WTC11 (cell line): ENCODE measurements at regions not wholly inside any gene's neighbourhood (a gene's known extent, or its start where the extent isn't known, plus 50 kb on each side); places are given as distances from the start of the nearest gene placed in this dataset.

Experiments used
- ATAC-seq: fragments of 200-7000 bp; cut with Tn5 transposase; 2 replicates; pipeline ENCODE4 v1.10.0; 2021; ENCODE audit warnings: mild to moderate bottlenecking, moderate library complexity
- CTCF ChIA-PET: fragments of 300-600 bp; sonication (Branson Sonifier 250); formaldehyde crosslinking; loops from one replicate; lab custom pipeline; 2021; ENCODE audit warnings: antibody characterized with exemption; lab: Charles Lee
- POLR2A ChIA-PET: fragments of 350-600 bp; sonication (Branson Sonifier 250); formaldehyde crosslinking; loops from one replicate; lab custom pipeline; 2021; ENCODE audit warnings: antibody characterized with exemption; lab: Charles Lee
- DNase-seq: peaks from one replicate; pipeline ENCODE4 v3.0.0; 2021; ENCODE audit warnings: low spot score
- H3K27ac Mint-ChIP-seq: 2 replicates; pipeline ENCODE4 v1.8.0; 2021; ENCODE audit warnings: mixed read lengths
- H3K27me3 Mint-ChIP-seq: 2 replicates; pipeline ENCODE4 v1.8.0; 2021; ENCODE audit warnings: low read depth, mild to moderate bottlenecking, moderate library complexity, mixed read lengths
- H3K36me3 Mint-ChIP-seq: 2 replicates; pipeline ENCODE4 v1.8.0; 2021; ENCODE audit warnings: mixed read lengths
- H3K4me1 Mint-ChIP-seq: 2 replicates; pipeline ENCODE4 v1.8.0; 2022; ENCODE audit warnings: mixed read lengths
- H3K4me3 Mint-ChIP-seq: 2 replicates; pipeline ENCODE4 v1.8.0; 2021; ENCODE audit warnings: mild to moderate bottlenecking, moderate library complexity, mixed read lengths
- H3K9me3 Mint-ChIP-seq: 2 replicates; pipeline ENCODE4 v1.8.0; 2021; ENCODE audit warnings: mixed read lengths
- AFF4 ChIP-seq: sonication (generic); formaldehyde crosslinking; IDR thresholded peaks from 2 replicates; pipeline ENCODE4 v1.8.1; 2023; ENCODE audit warnings: mild to moderate bottlenecking, missing genetic modification reagents, borderline replicate concordance
- CTCF ChIP-seq: fragments of 200-600 bp; IDR thresholded peaks from 2 replicates; pipeline ENCODE4 v1.8.0; 2022; ENCODE audit warnings: antibody characterized with exemption
- ELF4 ChIP-seq: sonication (generic); formaldehyde crosslinking; IDR thresholded peaks from 2 replicates; pipeline ENCODE4 v1.8.1; 2022; ENCODE audit warnings: low read depth, mild to moderate bottlenecking, moderate library complexity, missing genetic modification reagents
- ZNF263 ChIP-seq: sonication (generic); formaldehyde crosslinking; IDR thresholded peaks from 2 replicates; pipeline ENCODE4 v1.8.1; 2022; ENCODE audit warnings: low read depth, mild to moderate bottlenecking, moderate library complexity, missing genetic modification reagents
- ZNF416 ChIP-seq: fragments of 250-450 bp; sonication (Bioruptor Pico); IDR thresholded peaks from 2 replicates; pipeline ENCODE4 v1.9.0; 2021; ENCODE audit warnings: mild to moderate bottlenecking, inconsistent platforms
- ZNF423 ChIP-seq: fragments of 250-450 bp; sonication (Bioruptor Pico); IDR thresholded peaks from 2 replicates; pipeline ENCODE4 v2.1.2; 2022; ENCODE audit warnings: mild to moderate bottlenecking, moderate library complexity
- TF ChIP-seq, protein P1 (sequence below): fragments of 250-450 bp; sonication (Bioruptor Pico); IDR thresholded peaks from 2 replicates; pipeline ENCODE4 v1.9.0; 2021; ENCODE audit warnings: mild to moderate bottlenecking, borderline replicate concordance
- TF ChIP-seq, protein P2 (sequence below): sonication (generic); formaldehyde crosslinking; IDR thresholded peaks from 2 replicates; pipeline ENCODE4 v1.8.1; 2022; ENCODE audit warnings: mild to moderate bottlenecking, missing genetic modification reagents, moderate library complexity, borderline replicate concordance
- TF ChIP-seq, protein P3 (sequence below): fragments of 250-450 bp; sonication (Bioruptor Pico); IDR thresholded peaks from 2 replicates; pipeline ENCODE4 v1.8.0; 2021; ENCODE audit warnings: mild to moderate bottlenecking

DNA sequence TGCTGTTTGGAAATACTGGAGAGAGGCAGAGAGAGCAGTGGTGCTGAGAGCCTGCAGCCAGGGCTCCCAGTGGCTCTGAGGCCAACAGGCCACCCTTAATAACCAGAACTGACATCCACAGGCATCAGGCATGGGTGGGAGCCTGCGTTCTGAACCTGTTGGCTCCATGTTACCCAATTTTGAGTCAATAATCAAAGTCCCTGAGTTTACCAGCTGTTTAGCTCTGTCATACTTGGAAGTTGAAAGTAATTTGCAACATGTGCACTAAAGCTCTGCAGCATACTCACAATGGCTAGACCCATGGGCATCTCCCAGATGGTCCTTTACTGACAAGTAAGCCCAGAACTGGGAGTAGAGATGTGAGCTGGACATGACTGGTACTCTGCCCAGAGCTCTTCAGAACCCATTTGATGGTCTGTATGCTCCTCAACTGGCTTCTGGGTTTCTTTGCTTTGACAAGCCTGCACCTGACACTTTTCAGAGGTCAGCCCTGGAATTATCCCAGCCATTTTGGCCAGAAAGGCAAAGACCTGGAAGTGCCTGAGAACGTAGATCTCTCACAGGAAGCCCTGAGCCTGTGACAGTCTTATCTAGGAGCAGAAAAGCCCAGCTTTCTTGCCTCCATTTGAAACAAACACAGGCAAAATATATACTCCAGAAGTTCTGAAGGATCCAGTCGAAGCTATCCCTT, 122.4 kb upstream of the CITED2 start (continued):
- TF ChIP-seq ELF4 (CRISPR knock-in tag) = no peak

DNA sequence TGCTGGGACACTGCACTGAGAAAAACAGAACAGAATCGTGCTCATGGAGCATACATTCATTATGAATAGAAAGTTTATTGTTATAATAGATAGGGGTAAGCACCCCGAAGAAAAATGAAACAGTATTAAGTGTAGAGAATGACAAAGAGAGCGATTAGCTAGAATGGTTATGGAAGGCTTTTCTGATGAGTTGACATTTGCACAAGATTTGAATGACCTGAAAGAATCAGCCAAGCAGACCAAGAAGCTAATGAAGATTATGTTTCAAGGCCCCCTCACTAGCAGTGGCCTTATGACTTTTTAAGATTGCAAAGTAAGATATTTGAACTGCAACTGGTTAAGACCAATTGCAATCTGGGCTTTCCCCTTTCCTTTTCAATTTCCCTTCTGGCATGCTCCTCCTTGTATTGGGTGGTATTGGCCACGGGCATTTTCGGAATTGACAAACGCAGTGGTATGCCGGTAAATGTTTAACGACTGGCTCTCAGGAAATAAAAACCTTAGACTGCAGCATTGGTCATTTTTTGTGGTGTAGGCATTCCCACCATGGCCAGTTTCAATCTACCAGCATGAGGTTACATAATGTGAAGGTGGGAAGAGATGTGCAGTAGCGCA, 120.0 kb upstream of the CITED2 start:
- POLR2A ChIA-PET = no interaction called here
- CTCF ChIA-PET = no interaction called here

More for the DNA sequence above, 120.0 kb upstream of the CITED2 start:
- TF ChIP-seq ZNF423 (CRISPR knock-in tag) = no peak
- TF ChIP-seq, protein P1, sequence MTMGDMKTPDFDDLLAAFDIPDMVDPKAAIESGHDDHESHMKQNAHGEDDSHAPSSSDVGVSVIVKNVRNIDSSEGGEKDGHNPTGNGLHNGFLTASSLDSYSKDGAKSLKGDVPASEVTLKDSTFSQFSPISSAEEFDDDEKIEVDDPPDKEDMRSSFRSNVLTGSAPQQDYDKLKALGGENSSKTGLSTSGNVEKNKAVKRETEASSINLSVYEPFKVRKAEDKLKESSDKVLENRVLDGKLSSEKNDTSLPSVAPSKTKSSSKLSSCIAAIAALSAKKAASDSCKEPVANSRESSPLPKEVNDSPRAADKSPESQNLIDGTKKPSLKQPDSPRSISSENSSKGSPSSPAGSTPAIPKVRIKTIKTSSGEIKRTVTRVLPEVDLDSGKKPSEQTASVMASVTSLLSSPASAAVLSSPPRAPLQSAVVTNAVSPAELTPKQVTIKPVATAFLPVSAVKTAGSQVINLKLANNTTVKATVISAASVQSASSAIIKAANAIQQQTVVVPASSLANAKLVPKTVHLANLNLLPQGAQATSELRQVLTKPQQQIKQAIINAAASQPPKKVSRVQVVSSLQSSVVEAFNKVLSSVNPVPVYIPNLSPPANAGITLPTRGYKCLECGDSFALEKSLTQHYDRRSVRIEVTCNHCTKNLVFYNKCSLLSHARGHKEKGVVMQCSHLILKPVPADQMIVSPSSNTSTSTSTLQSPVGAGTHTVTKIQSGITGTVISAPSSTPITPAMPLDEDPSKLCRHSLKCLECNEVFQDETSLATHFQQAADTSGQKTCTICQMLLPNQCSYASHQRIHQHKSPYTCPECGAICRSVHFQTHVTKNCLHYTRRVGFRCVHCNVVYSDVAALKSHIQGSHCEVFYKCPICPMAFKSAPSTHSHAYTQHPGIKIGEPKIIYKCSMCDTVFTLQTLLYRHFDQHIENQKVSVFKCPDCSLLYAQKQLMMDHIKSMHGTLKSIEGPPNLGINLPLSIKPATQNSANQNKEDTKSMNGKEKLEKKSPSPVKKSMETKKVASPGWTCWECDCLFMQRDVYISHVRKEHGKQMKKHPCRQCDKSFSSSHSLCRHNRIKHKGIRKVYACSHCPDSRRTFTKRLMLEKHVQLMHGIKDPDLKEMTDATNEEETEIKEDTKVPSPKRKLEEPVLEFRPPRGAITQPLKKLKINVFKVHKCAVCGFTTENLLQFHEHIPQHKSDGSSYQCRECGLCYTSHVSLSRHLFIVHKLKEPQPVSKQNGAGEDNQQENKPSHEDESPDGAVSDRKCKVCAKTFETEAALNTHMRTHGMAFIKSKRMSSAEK (CRISPR knock-in tag) = no peak
- no peak for TF ChIP-seq ZNF263 (CRISPR knock-in tag)
- TF ChIP-seq CTCF = no peak
- TF ChIP-seq, protein P2, sequence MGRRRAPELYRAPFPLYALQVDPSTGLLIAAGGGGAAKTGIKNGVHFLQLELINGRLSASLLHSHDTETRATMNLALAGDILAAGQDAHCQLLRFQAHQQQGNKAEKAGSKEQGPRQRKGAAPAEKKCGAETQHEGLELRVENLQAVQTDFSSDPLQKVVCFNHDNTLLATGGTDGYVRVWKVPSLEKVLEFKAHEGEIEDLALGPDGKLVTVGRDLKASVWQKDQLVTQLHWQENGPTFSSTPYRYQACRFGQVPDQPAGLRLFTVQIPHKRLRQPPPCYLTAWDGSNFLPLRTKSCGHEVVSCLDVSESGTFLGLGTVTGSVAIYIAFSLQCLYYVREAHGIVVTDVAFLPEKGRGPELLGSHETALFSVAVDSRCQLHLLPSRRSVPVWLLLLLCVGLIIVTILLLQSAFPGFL = no peak
- TF ChIP-seq ZNF416 (CRISPR knock-in tag) = no peak
- TF ChIP-seq, protein P3, sequence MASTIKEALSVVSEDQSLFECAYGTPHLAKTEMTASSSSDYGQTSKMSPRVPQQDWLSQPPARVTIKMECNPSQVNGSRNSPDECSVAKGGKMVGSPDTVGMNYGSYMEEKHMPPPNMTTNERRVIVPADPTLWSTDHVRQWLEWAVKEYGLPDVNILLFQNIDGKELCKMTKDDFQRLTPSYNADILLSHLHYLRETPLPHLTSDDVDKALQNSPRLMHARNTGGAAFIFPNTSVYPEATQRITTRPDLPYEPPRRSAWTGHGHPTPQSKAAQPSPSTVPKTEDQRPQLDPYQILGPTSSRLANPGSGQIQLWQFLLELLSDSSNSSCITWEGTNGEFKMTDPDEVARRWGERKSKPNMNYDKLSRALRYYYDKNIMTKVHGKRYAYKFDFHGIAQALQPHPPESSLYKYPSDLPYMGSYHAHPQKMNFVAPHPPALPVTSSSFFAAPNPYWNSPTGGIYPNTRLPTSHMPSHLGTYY (CRISPR knock-in tag) = no peak
- no peak for TF ChIP-seq AFF4
- TF ChIP-seq, all 79 proteins: peak for 0
- no peak for DNase-seq
- H3K36me3 Mint-ChIP-seq = no peaks in the 10 kb centered on the region
- H3K27me3 Mint-ChIP-seq = no peaks in the 10 kb centered on the region; the same call in 1 of the 2 replicates
- H3K4me3 Mint-ChIP-seq = no peak overlapping the region
- no peak for ATAC-seq
- H3K4me1 Mint-ChIP-seq = peaks cover 19% of the 10 kb centered on the region
- no peak overlapping the region for H3K27ac Mint-ChIP-seq
- no peaks in the 10 kb centered on the region for H3K9me3 Mint-ChIP-seq
